ENCODE measurements at regions not wholly inside any gene's neighbourhood (a gene's known extent, or its start where the extent isn't known, plus 50 kb on each side); places are given as distances from the start of the nearest gene placed in this dataset.

GRCh38 chr10:55491712-55492111 lies 690.7 kb upstream of the PCDH15 start:
- DNase-seq: no peak

DNA sequence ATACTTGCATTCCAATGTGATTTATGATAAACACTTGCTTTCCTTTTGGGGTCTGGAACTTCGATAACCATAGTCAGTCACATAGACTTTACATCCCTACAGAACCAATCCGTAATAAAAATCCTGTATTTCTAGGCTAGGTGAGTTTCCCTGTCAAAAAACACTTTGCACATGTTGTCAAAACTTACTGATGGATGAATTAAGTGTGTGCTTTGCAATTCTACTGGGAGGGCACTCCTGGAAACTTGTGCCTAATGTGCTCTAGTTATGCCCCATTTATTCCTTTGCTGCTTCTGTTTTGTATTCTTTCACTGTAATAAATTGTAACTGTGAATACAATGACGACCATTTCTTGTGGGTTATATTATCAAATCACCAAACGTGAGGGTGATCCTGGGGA lies 684.8 kb upstream of the PCDH15 start:
- DNase-seq: no peak

DNA sequence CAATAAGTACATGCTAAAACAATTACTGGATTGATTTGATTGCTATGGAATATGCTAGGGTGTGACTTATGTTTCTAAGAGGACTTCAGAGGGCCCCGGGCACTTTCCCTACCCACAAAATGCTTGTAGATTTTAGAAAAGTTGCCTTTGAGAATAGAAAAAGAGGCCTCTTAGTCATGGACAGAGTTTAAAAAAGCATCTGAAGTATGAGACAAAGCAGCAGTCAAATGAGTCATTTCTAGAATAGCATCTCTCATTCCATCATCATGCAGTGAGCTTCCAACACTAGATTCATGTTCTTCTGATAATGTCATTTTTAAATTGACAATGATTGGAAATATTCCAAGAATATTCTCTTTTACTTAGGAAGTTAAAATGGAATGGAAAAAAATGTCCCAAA lies 675.1 kb upstream of the PCDH15 start:
- no peak for DNase-seq

- no peak for DNase-seq
Observed at GRCh38 chr10:55474258-55474657, 673.2 kb upstream of the PCDH15 start.

DNA sequence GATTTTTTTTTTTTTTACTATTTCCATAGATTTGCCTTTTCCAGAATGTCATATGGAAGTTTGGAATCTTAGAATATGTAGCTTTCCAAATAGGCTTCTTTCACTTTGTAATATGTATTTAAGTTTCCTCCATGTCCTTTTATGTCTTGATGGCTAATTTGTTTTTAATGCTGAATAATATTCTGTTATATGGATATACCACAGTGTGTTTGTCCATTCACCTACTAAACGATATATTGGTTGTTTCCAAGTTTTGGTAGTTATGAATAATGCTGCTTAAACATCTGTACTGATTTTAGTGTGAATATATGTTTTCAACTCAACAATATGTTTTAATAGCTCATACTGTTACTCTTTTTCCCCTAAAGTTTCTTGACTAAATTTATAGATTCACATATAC lies 669.8 kb upstream of the PCDH15 start:
- DNase-seq: no peak

- no peak for DNase-seq
Observed at GRCh38 chr10:55466806-55467504, 665.9 kb upstream of the PCDH15 start.

DNA sequence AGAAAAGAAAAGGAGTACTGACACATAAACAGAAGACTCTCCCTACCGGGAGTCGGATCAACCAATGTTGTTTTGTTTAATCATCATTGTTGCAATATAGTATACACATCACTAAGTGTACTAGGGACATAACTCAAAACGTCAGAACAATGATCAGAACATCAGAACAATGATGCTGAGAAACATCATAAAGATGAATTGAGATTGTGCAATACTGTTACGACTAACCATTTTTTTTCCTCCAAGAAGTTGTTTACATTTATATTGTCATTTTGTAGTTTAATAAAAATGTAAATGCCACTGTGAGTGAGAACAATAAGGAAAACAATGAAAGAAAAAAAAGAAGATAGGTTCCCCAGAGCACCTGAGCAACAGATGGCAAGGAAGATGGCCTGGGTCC lies 663.1 kb upstream of the PCDH15 start:
- DNase-seq: no peak

DNA sequence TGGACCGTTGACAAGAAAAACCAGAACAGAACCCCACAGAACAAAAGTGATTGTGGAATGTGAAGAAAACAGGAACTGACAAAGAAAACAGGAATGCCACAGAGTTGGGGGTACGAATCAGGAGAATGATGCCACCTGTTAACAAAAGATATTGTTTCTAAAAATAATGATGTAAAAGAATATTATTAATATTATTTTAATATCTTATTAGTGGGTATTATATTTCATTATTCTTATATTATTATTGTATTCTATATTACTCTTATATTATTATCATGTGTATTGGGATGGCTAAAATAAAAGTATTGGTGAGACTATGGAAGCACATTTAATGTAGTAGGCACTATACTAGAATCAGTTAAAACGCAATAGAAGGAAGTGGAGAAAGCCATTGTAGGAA lies 659.0 kb upstream of the PCDH15 start:
- no peak for DNase-seq

GRCh38 chr10:55449981-55450380 lies 649.0 kb upstream of the PCDH15 start:
- no peak for DNase-seq

- DNase-seq: no peak
Observed at GRCh38 chr10:55446441-55447002, 645.5 kb upstream of the PCDH15 start.

DNA sequence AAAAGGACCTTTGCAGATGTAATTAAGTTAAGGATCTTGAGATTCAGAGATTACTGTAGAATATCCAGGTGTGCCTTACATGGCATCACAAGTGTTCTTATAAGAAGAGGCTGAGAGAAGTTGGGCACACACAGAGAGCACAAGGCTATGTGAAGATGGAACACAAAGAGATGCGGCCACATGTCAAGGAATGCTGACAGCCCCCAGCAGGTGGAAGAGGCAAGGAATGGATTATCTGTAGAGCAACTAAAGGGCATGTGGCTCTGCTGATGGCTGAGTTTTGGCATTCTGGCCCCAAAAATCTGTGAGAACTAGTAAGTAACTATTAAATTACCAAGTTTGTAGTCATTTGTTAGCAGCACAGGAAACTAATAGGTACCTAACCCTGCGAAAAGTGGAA lies 640.7 kb upstream of the PCDH15 start:
- no peak for DNase-seq

DNA sequence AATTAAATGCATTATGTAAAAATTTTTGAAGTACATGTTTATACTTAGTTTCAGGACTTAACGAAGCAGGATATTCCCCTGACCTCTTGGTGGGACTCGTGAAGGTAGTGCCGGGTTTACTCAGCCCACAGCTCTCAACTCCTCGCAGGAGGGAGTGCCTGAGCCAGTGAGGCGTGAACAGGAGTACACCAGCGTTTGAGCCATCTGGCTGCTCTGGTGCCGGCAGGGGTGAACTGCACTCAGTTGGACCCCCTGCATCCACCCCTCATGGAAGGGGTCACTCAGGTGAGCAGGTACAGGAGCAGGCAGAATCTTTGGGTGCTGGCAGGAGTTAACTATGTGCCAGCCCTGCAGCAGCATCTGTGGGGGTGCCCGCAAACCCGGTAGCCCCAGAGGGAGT lies 625.1 kb upstream of the PCDH15 start:
- DNase-seq: no peak

- DNase-seq: peak; percentile 89
Observed at GRCh38 chr10:55410415-55410885, 609.4 kb upstream of the PCDH15 start.

- no peak for DNase-seq
Observed at GRCh38 chr10:55404094-55404493, 603.1 kb upstream of the PCDH15 start.

GRCh38 chr10:55400075-55400849 lies 599.2 kb upstream of the PCDH15 start:
- DNase-seq: no peak

- DNase-seq: no peak
Observed at GRCh38 chr10:55398497-55398882, 597.5 kb upstream of the PCDH15 start.

DNA sequence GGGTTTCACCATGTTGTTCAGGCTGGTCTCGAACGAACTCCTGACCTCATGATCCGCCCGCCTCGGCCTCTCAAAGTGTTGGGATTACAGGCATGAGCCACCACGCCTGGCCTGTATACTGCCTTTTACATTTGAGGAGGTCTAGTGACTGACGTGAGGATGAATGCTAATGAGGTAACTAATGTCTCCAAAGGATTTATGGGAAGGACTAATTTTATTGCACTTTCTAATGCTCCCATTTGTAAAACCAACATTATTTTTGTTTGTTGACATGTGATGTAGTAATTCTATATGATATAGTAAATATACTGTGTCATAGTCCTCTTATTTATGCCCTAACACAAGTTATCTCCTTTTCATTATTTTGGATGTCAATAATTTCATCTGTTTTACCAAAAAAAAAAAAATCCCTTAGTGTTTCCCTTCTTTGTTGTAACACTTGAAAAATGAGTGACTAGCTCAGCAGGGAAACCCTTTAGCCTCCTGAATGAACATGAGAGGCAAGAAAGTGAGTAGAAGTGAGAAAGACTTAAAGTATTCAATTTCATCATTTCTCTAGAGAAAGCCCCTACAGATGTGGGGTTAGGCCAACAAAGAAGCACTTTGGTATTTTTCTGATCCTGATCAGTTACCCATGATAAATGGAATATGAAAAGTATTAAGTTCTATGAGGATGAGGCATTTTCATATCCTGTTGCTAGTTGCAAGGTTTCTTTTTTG lies 596.9 kb upstream of the PCDH15 start:
- DNase-seq: no peak

- no peak for DNase-seq
Observed at GRCh38 chr10:55378196-55378595, 577.2 kb upstream of the PCDH15 start.

DNA sequence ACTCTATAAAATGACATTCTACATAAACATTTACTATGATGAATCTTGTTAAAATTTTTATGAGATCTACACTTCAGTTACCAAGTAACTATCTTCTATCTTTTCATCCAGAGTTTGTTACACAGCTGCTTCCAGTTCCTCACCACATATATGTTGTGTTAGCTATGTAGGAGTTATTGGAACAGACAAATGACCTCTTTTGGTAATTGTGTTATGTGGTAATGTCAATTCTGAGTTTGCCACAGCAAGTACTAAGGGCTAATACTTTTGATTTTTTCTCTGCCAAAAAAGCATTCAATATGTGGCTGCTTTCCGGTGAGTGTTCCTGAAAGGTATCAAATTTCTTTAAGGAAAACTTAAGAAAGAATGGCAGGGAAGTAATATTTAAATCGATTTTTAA lies 573.9 kb upstream of the PCDH15 start:
- DNase-seq: no peak

DNA sequence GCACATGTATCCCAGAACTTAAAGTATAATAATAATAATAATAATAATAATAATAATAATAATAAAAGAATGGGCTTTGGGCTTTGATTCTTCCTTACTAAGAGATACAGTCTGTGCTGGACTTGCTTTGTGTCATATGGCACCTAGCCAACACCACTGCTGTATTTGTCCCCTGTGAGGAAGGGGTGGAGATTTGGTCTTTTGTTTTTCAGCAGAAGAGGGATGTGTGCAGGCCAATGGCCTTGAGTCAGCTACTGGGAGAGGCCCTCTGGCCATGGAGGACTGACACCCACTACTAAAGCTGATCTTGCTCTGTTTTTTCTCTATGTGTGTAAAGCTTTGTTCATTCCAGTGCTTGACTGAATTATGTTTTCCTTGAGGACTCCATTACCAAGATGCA lies 573.0 kb upstream of the PCDH15 start:
- DNase-seq: no peak

DNA sequence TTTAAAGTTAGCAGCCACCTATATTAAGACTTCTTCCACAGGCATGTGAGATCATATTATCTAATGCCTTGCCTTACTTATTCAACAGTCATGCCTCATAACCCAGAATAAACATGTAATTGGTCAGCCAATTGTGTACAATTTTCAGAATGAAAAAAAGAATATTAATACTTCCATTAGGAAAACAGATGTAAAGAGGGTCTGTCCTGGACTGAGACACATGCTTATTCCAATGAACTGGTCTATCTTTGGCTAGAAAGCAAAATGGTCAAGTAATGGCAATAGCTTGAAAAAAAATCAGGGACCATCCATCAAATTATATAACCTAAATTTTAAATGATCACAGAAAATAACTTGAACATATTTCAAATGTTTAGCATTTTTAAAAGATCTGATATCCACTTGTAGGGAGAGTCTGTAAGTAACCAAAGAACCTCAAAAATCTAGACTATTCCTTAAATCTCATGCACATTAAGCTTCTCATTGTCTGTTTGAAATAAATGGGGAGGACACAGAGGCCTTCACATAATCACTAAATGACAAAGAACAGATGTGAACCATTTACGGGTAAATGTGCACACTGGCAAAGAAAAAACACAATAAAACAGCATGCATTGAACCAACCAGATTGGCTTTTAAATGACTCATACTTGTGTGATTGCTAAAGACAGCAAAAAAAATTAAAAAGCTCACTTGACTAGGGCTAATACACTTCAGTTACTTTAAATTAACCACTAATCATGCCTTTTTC lies 568.8 kb upstream of the PCDH15 start:
- DNase-seq: peak; percentile 10

DNA sequence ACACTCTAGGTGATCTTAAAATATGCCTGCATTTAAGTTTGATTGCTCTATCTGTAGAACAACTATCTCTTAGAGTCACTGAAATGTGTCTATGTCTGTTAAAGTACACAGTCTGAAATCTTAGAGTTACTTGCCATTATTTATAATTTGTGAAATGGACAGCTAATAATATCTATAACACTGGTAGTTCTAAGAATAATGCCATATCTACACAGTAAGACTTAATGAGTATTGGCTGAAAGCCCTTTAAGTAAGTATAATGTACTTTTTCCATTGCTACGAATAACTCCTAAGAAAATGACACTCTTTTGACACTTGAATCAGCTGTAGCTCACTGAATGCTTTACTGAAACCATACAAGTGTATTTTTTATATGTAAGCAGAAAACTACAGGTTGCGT lies 567.4 kb upstream of the PCDH15 start:
- DNase-seq: no peak

- no peak for DNase-seq
Observed at GRCh38 chr10:55367555-55367954, 566.5 kb upstream of the PCDH15 start.

All from NCI-H774 (cell line).